Tibial nerve (tissue), 4 donors: ENCODE measurements at regions not wholly inside any gene's neighbourhood (a gene's known extent, or its start where the extent isn't known, plus 50 kb on each side); places are given as distances from the start of the nearest gene placed in this dataset.

Experiments used
- DNase-seq, 2 donors: peaks; one replicate each; pipeline ENCODE4 v3.0.0-alpha.2; 2019; ENCODE audit warnings: low spot score in 2 of 2
- H3K27ac ChIP-seq, 4 donors: fragments of 200-600 bp; sonication (generic) in 3 of 4; one replicate each; pipeline ENCODE4 v1.5.1; 2017 to 2019; ENCODE audit warnings: mild to moderate bottlenecking in 1 of 4
- H3K27me3 ChIP-seq, 2 donors: fragments of 200-600 bp; sonication (generic) in 1 of 2; one replicate each; pipeline versions ENCODE4 v1.5.1 to v1.6.0; 2017 to 2019
- H3K36me3 ChIP-seq, 3 donors: fragments of 200-600 bp; sonication (generic); one replicate each; pipeline ENCODE4 v1.5.1; 2018 to 2019
- H3K4me1 ChIP-seq, 4 donors: fragments of 200-600 bp; sonication (generic) in 3 of 4; one replicate each; pipeline ENCODE4 v1.5.1; 2017 to 2019
- H3K4me3 ChIP-seq, 4 donors: fragments of 200-600 bp; sonication (generic) in 3 of 4; one replicate each; pipeline ENCODE4 v1.5.1; 2017 to 2019; ENCODE audit warnings: mild to moderate bottlenecking in 1 of 4, moderate library complexity in 1 of 4
- H3K9me3 ChIP-seq, 4 donors: fragments of 200-600 bp; sonication (generic) in 3 of 4; one replicate each; pipeline ENCODE4 v1.5.1; 2017 to 2019
- EP300 ChIP-seq, 2 donors: sonication (generic); formaldehyde crosslinking; IDR thresholded peaks; one replicate each; pipeline ENCODE4 v1.6.1; 2017; ENCODE audit warnings: antibody characterized with exemption in 2 of 2, mild to moderate bottlenecking in 1 of 2
- POLR2A ChIP-seq, 2 donors: fragments of 450-650 bp; IDR thresholded peaks; one replicate each; pipeline ENCODE4 v1.6.1; 2017; ENCODE audit warnings: antibody characterized with exemption in 2 of 2, mild to moderate bottlenecking in 2 of 2, moderate library complexity in 2 of 2
- WGBS, 2 donors: methylation state at CpG; one replicate each; pipeline ENCODE4 v1.1.5; 2018; 5-methylcytosine and 5-hydroxymethylcytosine counted together
- TF ChIP-seq, protein P1 (sequence below), 5 experiments: fragments of 200-600 bp in 3 of 5; fragments of 450-650 bp in 2 of 5; sonication (generic) in 3 of 5; IDR thresholded peaks; one replicate each; pipeline ENCODE4 v1.5.1; 2016 to 2019; ENCODE audit warnings: antibody characterized with exemption in 5 of 5, mild to moderate bottlenecking in 3 of 5, moderate library complexity in 2 of 5

DNA sequence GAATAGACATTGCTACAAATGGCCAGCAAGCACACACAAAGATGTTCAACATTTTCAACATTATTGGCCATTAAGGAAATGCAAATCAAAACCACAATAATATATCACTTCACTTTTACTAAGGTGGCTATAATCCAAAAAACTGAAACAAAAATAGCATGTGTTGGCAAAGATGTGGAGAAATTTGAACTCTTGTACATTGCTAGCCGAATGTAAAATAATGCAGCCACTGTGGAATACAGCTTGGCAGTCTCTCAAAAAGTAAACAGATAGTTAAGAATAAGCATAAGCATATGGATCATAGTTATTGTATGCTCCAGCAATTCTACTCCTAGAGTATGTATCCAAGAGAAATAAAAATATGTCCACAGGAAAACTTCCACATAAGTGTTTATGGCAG lies 192.5 kb downstream of the EN1 start:
- Histone ChIP-seq H3K36me3 (no peaks in the 10 kb centered on the region), H3K4me3 (no peak overlapping the region), H3K4me1 (no peaks in the 10 kb centered on the region), H3K9me3 (peaks cover 0 to 10% (median 0%) of the 10 kb centered on the region in 4 donors), H3K27ac (no peak overlapping the region), H3K27me3 (no peaks in the 10 kb centered on the region)
- no peak for DNase-seq
- 23 to 26% methylated on average over 1 of the region's 1 CpG for WGBS, 2 donors
- TF ChIP-seq POLR2A (IDR thresholded peaks at IDR 0.05) = no peak
- TF ChIP-seq, protein P1, sequence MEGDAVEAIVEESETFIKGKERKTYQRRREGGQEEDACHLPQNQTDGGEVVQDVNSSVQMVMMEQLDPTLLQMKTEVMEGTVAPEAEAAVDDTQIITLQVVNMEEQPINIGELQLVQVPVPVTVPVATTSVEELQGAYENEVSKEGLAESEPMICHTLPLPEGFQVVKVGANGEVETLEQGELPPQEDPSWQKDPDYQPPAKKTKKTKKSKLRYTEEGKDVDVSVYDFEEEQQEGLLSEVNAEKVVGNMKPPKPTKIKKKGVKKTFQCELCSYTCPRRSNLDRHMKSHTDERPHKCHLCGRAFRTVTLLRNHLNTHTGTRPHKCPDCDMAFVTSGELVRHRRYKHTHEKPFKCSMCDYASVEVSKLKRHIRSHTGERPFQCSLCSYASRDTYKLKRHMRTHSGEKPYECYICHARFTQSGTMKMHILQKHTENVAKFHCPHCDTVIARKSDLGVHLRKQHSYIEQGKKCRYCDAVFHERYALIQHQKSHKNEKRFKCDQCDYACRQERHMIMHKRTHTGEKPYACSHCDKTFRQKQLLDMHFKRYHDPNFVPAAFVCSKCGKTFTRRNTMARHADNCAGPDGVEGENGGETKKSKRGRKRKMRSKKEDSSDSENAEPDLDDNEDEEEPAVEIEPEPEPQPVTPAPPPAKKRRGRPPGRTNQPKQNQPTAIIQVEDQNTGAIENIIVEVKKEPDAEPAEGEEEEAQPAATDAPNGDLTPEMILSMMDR (IDR thresholded peaks at IDR 0.05) = no peak
- no peak for TF ChIP-seq EP300 (IDR thresholded peaks at IDR 0.05)

DNA sequence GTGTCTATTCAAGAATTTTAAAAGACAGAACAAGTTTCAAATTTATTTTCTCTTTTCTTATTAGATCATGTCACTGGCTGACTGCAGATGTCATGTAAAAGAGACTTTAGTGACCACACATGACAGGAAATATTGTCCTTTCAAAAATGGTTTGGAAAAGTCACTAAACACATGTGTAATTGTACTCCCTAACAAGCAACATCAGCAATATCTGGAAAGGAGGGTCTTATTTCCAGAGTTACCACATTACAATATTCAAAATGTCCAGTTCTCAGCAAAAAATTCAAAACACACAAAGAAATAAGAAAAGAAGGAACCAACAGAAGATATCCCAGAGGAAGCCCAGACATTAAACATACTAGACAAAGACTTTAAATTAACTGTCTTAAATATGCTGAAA lies 197.1 kb downstream of the EN1 start:
- no peak for DNase-seq
- H3K36me3 ChIP-seq = no peaks in the 10 kb centered on the region

DNA sequence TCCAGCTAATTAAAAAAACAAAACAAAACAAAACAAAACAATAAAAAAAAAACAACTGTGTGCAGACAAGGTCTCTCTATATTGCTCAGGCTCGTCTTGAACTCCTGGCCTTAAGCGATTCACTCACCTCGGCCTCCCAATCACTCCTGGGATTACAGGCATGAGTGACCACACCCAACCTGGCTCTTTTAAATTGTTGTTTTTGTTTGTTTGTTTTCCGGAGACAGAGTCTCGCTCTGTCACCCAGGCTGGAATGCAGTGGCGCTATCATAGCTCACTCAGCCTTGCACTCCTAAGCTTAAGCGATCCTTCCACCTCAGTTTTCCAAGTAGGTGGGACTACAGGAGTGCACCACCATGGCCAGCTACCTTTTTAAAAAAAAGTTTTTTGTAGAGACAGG lies 201.6 kb downstream of the EN1 start:
- Histone ChIP-seq H3K9me3 (peaks cover 0 to 4% (median 0%) of the 10 kb centered on the region in 4 donors), H3K4me1 (no peaks in the 10 kb centered on the region), H3K27ac (no peak overlapping the region), H3K27me3 (no peaks in the 10 kb centered on the region), H3K4me3 (no peak overlapping the region), H3K36me3 (no peaks in the 10 kb centered on the region)
- TF ChIP-seq POLR2A (IDR thresholded peaks at IDR 0.05) = no peak
- TF ChIP-seq, protein P1 (IDR thresholded peaks at IDR 0.05) = no peak
- no peak for TF ChIP-seq EP300 (IDR thresholded peaks at IDR 0.05)
- no peak for DNase-seq
- WGBS, 2 donors = 75 to 79% methylated on average over 7 of the region's 7 CpGs

More for the DNA sequence above, 197.1 kb downstream of the EN1 start:
- no peak overlapping the region for H3K27ac ChIP-seq
- H3K9me3 ChIP-seq = peaks cover 0 to 11% (median 0%) of the 10 kb centered on the region in 4 donors
- TF ChIP-seq, protein P1 (IDR thresholded peaks at IDR 0.05) = no peak
- TF ChIP-seq POLR2A (IDR thresholded peaks at IDR 0.05) (no peak), EP300 (IDR thresholded peaks at IDR 0.05) (no peak)
- no peaks in the 10 kb centered on the region for H3K27me3 ChIP-seq
- H3K4me1 ChIP-seq = no peaks in the 10 kb centered on the region
- H3K4me3 ChIP-seq = no peak overlapping the region

DNA sequence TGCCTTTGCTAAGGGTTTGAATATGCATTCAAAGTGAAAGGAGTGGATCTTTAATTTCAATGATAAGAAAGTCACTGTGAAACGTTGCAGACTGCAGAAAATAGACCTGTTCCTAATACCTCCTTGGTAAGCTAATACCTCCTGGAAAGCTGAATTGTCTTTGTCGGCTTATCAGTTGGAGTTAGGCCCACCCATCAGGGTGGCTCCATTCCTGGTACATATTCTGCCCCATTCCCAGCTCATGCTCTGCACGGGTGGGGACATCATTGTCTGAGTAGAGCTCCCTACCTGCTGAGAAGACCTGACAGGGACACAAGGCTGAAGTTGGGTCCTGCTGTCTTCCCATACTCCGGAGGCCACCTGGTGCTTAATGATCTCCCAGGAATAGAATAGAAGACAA lies 203.3 kb downstream of the EN1 start:
- DNase-seq = no peak
- no peaks in the 10 kb centered on the region for H3K4me1 ChIP-seq

DNA sequence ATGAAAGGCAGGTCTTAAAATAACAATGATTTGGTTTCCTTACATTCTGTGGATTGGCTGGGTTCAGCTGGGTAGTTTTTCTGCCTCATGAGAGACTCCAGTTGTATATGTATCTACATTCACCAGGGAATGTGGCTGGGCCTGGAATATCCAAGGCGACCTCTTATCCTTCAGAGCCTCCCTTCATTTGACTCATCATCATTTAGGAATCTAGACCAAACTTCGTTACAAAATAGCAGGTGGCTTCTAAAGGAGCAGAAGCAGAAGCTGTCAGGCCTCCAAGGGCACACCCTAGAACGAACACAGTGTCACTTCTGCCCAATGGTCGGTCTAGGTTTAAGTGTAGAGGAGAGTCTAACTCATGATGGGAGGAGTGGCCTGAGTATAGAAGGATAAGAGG lies 204.2 kb downstream of the EN1 start:
- Histone ChIP-seq H3K4me3 (no peak overlapping the region), H3K36me3 (no peaks in the 10 kb centered on the region), H3K9me3 (no peaks in the 10 kb centered on the region), H3K4me1 (no peaks in the 10 kb centered on the region), H3K27me3 (no peaks in the 10 kb centered on the region), H3K27ac (no peak overlapping the region)
- no peak for DNase-seq
- TF ChIP-seq, protein P1 (IDR thresholded peaks at IDR 0.05) = no peak
- TF ChIP-seq EP300 (IDR thresholded peaks at IDR 0.05) (no peak), POLR2A (IDR thresholded peaks at IDR 0.05) (no peak)
- WGBS, 2 donors = 65 to 69% methylated on average over 4 of the region's 4 CpGs

More for the DNA sequence above, 203.3 kb downstream of the EN1 start:
- no peaks in the 10 kb centered on the region for H3K27me3 ChIP-seq
- H3K4me3 ChIP-seq = no peak overlapping the region
- H3K36me3 ChIP-seq = no peaks in the 10 kb centered on the region
- H3K27ac ChIP-seq = no peak overlapping the region
- WGBS, 2 donors = 43 to 56% methylated on average over 4 of the region's 4 CpGs
- TF ChIP-seq POLR2A (IDR thresholded peaks at IDR 0.05) (no peak), EP300 (IDR thresholded peaks at IDR 0.05) (no peak)
- TF ChIP-seq, protein P1 (IDR thresholded peaks at IDR 0.05) = no peak
- H3K9me3 ChIP-seq = no peaks in the 10 kb centered on the region
